ENCODE measurements at regions not wholly inside any gene's neighbourhood (a gene's known extent, or its start where the extent isn't known, plus 50 kb on each side); places are given as distances from the start of the nearest gene placed in this dataset.

DNA sequence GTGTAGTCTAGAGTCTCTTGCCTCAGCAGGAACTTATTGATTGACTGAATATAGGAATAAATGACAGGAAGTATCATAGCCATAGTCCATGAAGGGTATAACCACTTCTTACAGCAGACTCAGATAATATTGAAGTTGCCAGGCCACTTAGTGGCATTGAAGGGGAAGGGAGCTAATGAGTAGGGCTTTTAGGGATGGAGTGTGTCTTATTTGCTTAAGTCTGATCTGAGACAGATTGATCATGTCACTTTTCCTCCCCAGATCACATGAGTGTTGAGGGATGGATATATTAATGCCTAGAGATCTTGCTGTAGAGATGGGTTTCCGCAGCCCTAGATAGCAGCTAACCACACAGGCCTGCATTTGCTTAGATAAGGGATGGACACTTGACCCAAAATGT, 62.2 kb upstream of the NBEA start:
- Histone ChIP-seq H3K4me3 (replicated peaks; ENCODE audit: insufficient read depth, low read length) (no peak overlapping the region), H3K27me3 (ENCODE audit: insufficient read depth, poor library complexity, severe bottlenecking) (no peaks in the 10 kb centered on the region), H3K27ac (replicated peaks) (no peak overlapping the region)
- no peak for TF ChIP-seq CTCF (IDR thresholded peaks at IDR 0.05; ENCODE audit: insufficient read depth, low read length)
- TF ChIP-seq SPI1 (IDR thresholded peaks at IDR 0.05; ENCODE audit: borderline replicate concordance, low read depth), result no peak
- no peak for TF ChIP-seq POLR2AphosphoS5 (IDR thresholded peaks at IDR 0.05; ENCODE audit: low read depth)
- TF ChIP-seq REST (IDR thresholded peaks at IDR 0.05; ENCODE audit: insufficient replicate concordance, low read depth), result no peak
- no peak for TF ChIP-seq GABPA (IDR thresholded peaks at IDR 0.05; ENCODE audit: low read depth)
- DNase-seq (ENCODE audit: low read depth in 1 of 2, low spot score in 1 of 2), result no peak

DNA sequence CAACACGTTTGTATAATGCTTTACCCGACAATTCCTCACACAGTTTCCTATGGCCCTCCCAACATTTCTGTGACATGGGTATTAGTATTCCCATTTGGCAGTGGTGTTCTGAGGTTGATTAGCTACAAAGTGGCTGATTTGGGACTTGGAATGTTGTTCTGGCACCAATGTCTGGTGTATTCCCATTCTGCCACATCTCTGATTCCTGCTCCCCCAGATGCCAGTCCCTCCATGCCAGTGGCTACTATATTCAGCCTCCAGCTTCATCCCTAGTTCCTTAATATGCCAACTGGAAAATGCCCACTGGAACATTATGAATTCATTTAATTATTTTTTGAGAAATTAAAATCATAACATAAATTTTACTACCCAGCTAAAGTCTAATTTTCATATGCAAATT, 60.6 kb upstream of the NBEA start:
- Histone ChIP-seq H3K27ac (replicated peaks) (no peak overlapping the region), H3K27me3 (ENCODE audit: insufficient read depth, poor library complexity, severe bottlenecking) (no peaks in the 10 kb centered on the region), H3K4me3 (replicated peaks; ENCODE audit: insufficient read depth, low read length) (no peak overlapping the region)
- no peak for DNase-seq (ENCODE audit: low read depth in 1 of 2, low spot score in 1 of 2)
- no peak for TF ChIP-seq CTCF (IDR thresholded peaks at IDR 0.05; ENCODE audit: insufficient read depth, low read length)
- TF ChIP-seq REST (IDR thresholded peaks at IDR 0.05; ENCODE audit: insufficient replicate concordance, low read depth), result no peak
- no peak for TF ChIP-seq GABPA (IDR thresholded peaks at IDR 0.05; ENCODE audit: low read depth)

DNA sequence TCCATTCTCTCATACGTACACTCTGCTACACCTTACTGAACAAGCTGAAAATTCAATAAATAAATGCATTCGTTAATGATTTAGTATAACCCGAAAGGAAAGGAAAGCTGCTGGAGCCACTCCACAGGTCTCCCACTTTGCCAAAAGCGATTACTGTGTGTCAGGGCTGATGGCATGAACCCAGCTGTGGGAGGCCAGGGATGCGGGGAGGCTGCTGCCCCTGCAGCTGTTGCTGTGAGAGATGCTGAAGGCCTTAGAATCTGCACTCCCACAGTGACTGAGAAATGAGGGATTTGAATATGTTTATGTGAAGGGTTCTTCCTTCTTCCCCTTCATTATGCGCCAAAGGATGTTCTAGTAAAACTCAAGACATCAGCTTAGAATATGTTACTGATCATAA, 58.7 kb upstream of the NBEA start:
- H3K4me3 ChIP-seq (replicated peaks; ENCODE audit: insufficient read depth, low read length), result no peak overlapping the region
- no peak overlapping the region for H3K27ac ChIP-seq (replicated peaks)
- H3K27me3 ChIP-seq (ENCODE audit: insufficient read depth, poor library complexity, severe bottlenecking), result no peaks in the 10 kb centered on the region
- no peak for DNase-seq (ENCODE audit: low read depth in 1 of 2, low spot score in 1 of 2)
- TF ChIP-seq CTCF (IDR thresholded peaks at IDR 0.05; ENCODE audit: insufficient read depth, low read length), result no peak
- no peak for TF ChIP-seq POLR2AphosphoS5 (IDR thresholded peaks at IDR 0.05; ENCODE audit: low read depth)
- no peak for TF ChIP-seq GABPA (IDR thresholded peaks at IDR 0.05; ENCODE audit: low read depth)
- no peak for TF ChIP-seq REST (IDR thresholded peaks at IDR 0.05; ENCODE audit: insufficient replicate concordance, low read depth)
- no peak for TF ChIP-seq SPI1 (IDR thresholded peaks at IDR 0.05; ENCODE audit: borderline replicate concordance, low read depth)

All from HL-60 (cell line).